Stimulated activated naive CD4-positive, alpha-beta T cell treated with Interleukin-2 at 50 U/mL for 16 hours (primary cell): ENCODE measurements at regions not wholly inside any gene's neighbourhood (a gene's known extent, or its start where the extent isn't known, plus 50 kb on each side); places are given as distances from the start of the nearest gene placed in this dataset.
"Not testable (repeated sequence)": the region's sequence is repeated elsewhere in the genome, so short reads cannot be mapped to it uniquely, and the experiment has no call there.

Experiments used
- DNase-seq: peaks from one replicate; lab custom pipeline; 2025; lab: John Stamatoyannopoulos, UW

DNA sequence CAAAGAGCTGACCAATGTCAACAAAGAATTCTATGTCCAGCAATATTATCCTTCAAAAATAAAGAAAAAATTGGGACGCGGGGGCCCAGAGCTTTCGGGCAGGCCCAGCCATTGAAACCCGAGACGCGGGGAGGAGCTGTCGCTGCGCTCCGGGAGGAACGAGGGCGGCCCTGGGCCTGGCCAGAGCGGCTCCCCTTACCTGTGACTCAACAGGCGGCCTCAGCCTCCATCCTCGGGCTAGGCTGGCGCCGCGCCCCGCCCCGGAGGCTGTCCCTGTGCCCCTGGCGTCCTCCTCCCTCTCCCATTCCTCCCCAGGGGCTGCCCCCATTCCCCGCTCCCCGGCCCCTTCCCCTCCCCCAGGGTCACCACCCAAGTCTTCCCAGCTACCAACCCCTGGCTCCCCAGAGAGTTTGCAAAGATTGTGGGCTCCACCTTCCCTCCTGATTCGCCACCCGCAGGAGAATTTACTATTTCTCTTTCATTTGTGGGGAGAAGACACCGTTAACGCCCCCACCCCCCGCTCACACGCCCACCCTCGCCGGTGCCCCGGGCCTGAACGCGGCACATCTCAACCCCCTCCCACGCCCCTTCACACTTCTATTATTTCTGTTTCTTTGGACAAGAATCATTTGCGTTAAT, 127.9 kb downstream of the ARRDC4 start:
- DNase-seq, result not testable (repeated sequence)

DNA sequence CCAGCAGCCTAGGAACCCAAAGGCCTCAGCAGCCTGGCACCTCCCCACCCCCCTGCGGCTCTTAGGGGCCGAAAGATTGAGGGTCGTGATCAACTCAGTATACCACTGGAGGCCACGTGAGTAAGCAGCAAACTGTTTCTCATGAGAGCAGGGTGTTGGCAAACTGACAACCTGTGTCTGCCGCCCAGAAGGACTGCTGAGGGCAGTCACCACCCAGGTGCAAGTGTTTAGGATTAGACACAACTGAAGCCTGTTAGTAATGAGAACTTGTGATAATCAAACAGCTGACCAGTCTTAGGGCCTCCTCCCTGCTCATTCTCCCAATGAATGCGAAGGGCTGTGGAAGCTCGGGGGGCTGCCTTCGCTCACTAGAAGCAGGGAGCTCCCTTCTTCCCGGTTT, 128.8 kb downstream of the ARRDC4 start:
- not testable (repeated sequence) for DNase-seq

DNA sequence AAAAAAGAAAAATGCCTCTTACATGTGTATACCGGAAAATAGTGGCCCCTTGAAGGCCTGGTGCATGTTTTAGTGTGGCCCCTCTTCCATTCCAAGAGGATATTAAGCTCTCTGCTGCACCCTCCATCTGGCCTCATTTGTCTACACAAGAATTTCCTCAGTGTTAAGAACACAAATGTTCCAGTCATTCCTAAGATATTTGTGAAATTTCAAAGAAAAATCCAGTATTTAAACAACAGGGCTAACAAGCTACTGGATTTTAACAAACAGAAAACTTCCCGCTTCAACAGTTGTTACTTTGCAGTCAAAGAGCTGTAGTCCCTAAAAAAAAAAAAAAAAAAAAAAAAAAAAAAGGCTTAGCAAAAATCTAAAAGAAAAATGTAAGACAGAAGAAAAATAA, 137.5 kb downstream of the ARRDC4 start:
- DNase-seq, result not testable (repeated sequence)

DNA sequence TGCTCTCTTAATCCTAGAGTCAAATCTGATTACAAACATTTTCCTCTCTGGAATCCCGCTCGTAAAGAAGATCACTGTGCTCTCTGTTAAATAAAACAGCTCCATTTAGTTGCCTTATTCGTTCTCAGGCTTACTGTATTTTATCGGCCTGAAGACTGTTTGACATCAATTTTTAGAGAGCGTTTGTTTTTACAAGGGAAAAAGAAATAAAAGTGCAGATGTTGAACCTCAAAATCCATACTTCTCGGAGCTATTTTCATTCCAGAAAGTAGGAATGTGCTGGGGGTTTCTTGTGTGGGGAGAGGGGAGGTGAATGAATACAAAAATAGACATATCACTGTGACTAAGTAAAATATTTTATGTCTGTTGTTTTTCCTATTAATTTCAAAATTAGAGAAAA, 140.1 kb downstream of the ARRDC4 start:
- DNase-seq, result not testable (repeated sequence)

DNA sequence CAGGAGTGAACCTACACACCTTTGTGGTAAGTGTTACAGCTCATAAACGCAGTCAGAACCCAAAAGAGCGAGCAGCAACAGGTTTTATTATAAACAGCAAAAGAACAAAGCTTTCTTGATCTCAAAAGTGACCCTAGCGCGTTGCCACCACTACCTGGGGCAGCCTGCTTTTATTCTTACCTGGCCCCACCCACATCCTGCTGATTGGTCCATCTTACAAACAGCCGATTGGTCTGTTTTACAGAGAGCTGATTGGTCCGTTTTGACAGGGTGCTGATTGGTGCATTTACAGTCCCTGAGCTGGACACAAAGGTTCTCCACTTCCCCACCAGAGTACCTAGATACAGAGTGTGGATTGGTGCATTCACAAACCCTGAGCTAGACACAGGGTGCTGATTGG, 143.1 kb downstream of the ARRDC4 start:
- no peak for DNase-seq

DNA sequence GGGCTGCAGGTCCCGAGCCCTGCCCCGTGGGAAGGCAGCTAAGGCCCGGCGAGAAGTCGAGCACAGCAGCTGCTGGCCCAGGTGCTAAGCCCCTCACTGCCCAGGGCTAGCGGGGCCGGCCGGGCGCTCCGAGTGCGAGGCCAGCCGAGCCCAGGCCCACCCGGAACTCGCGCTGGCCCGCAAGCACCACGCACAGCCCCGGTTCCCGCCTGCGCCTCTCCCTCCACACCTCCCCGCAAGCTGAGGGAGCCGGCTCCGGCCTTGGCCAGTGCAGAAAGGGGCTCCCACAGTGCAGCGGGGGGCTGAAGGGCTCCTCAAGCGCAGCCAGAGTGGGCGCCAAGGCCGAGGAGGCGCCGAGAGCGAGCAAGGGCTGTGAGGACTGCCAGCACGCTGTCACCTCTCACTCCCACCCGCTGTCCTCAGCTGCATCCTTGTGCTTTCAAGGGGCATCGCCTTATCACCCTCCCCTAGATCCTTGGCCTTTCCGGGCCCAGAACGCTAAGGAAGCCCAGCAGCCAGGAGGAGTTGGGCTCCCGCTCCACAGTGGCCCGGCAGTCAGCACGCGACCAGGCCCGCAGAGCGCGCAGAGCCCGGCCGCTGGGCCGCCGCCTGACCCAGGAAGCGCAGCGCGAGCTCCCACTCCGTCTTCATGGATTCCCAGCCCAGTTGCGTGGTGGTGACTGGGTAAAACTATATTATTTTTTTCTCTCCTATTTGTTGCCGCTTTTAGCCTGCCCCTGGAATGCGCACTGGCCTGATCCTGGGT, 144.1 kb downstream of the ARRDC4 start:
- not testable (repeated sequence) for DNase-seq

DNA sequence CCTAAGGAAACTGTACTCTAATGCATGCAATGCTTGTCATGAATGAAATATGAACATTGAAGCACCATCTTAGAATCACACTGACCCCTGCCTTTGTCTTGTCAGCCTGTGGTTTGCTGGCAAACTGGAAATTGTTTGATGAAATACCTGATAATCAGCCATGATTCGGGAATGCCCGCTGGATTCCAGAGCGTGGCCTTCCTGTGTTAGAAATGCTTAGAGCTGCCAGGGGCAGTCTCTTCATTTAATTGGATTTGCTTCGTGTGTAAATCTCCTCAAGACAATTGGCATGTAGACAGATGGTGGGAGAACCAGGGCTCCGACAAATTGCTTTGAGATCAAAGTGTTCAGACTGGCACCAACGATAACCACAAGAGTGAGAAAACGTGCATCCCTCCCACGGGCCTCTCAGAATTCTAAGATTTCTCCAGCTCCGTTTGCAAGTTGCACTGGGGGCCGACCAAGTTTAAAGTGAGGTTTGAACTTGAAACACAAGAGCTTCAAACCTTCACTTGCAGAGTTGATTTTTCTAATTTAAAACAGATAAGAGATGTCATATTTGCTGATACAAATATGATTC, 146.2 kb downstream of the ARRDC4 start:
- not testable (repeated sequence) for DNase-seq

DNA sequence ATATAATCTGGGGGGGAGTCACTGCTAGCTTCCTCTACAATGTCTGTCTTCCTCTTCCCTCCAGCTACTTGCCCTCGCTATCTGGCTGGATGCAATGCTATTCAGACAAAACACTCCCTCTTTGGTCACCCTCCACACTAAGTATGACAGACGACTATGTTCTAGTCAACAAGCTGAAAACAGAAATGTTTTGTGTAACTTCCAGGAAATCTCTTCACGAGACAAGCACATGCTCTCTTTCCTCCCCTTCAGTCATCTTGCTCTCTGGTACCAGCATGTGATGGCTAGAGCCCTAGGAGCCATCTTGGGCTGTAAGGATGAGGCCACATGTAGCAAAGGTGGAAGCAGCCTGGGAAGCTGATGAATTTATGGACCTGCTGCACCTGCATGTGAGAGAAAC, 151.3 kb downstream of the ARRDC4 start:
- DNase-seq, result no peak

DNA sequence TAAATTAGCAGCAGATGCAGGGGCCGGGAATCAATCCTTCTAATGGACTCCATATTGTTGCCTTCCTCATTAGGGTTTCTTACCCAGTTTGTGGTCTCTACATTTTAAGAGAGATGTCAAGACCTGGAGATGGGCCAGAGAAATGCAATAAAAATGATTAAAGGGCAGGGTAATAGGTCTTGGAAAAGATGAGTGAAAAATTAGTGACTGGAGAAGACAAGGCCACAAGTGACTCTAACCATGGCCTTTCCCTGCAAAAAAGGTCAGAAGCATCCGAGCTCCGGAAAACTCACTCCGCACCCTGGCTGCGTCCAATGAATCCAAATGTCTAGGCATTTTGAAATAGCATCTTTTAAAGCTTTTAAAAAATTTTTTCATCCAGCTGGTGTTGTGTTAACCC, 152.8 kb downstream of the ARRDC4 start:
- no peak for DNase-seq

DNA sequence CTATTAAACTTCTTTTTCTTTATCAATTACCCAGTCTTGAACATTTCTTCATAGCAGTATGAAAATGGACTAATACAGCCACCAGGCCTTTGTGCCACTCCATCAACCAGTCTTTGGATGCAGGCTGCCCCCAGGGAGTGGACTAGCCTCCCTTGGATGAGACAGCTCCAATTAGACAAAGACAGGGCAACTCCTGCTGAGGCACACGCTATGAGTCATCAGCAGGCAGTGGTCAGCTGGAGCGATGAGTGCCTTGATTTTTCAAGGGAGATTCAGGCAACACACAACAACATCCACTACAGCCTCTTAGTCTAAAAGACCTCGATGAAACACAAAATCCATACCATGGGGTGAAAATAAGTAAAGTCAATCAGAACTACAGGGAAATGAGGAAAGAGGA, 160.1 kb downstream of the ARRDC4 start:
- DNase-seq, result no peak

DNA sequence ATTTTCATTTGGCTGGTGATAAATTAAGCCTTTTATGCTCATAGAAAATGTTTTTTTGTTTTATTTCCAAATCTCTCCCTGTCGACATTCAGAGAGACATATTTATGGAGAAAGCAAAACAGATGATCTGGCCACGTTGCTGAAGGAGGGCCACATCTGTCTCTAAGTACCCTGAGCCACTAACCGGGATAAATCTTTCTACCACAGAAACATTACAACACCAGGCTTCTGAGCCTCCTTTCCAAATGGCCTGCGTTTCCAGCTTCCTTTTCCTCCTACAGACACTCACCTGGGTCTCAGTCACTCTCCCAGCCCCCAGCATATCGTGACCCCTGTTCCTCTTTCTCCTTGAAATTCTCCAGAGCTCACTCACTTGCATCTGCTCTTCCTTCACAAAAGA, 161.0 kb downstream of the ARRDC4 start:
- no peak for DNase-seq

DNA sequence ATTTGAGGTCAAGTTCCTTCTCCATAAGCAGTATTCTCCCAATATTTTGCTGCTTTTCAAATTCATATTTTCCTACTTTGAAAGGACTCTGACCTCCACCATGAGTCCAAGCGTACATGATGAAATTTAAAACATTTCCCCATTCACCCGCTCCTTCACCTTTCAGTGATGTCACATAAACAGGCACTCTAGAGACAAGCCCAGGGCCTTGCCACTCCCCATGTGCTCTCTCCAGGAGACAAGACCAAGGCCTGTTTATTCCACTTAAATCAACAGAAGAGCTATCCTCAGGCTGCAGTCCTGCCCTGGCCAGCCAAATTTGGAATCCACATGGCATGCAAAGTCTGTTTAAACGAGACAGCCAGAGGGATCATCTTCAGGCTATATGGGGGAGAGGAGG, 161.5 kb downstream of the ARRDC4 start:
- no peak for DNase-seq

DNA sequence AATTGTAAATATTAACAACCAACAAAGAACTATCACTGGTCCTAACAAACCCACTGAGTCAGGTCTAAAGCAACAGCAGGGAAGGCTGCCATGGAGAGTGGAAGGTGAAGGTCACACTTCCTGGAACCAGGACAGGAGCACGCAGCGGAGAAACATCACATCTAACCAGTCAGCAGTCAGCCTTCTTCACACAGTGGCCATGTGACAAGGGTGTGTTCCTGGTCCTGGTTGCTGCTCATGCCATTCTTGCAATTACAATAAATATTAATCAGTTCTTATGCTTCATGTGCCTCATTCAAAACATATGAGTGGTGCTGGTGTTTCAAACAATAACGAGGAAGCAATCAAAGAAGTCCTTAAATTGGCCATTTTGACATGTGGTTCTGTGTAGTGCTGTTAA, 162.8 kb downstream of the ARRDC4 start:
- no peak for DNase-seq

DNA sequence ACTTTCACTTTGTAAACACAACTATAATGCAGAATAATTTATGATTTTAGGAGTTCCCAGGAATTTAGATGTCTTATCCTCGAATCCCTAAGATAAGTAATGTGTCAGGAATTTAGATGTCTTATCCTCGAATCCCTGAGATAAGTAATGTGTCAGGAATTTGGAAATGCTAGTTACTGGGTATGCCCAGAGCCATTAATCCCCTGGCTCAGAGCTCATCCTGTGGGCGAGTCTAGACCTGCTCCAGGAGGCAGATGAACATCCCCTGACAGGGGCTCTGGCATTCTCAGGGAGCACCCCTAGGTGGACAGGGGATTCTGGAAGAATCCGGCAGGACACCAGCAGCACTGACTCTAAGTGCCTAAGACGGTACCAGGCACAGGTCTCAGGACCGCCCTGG, 163.3 kb downstream of the ARRDC4 start:
- DNase-seq, result no peak

DNA sequence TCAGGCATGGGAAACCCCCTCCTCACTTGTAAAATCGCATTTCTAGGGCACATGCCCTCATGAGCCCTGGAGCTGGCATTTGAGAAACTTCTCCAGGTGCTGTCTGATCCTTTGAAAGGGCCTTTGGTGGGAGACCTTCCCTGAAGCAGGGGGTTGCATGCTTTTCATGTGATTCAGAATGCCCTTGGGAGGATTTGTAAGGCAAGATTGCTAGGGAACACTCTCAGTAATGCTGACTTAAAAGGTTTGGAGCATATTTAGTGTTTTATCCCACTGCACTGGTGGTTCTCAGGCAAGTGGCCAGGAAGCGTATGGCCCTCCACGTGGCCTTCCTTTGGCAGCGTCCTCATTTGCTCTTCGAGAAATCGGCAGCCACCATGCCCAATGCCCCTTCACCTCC, 164.1 kb downstream of the ARRDC4 start:
- DNase-seq, result no peak

DNA sequence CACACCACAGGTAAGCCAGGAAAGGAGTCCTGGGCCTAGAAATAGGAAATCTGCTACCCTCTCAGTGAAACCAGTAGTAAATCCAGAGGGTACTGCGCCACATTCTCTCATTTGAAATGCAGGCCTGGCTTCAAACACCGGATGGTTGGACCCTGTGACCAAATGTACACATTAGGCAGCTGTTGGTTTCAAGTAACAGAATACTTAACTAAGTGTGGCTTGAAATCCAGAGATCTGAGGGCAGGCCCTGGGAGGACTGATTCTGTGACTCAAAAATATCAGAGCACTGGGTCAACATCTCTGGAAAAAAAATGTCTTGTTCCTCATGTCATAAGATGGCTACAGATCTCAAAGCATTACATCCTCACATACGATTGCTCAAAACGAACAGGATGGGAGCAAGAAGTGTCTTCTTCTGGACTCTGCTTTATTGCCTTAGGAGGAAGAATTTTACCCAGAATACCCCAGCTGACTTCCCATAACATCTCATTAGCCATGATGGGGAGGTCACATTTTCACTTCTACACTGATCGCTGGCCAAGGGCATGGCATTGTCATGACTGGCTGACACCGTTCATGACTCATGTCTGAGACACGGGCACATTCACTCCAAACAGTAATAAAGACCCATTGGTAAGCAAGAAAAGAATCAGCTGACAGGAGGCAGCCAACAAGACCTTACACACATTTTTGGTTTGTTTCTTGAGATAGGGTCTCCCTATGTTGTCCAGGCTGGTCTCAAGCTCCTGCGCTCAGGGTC, 166.0 kb downstream of the ARRDC4 start:
- DNase-seq, result no peak

DNA sequence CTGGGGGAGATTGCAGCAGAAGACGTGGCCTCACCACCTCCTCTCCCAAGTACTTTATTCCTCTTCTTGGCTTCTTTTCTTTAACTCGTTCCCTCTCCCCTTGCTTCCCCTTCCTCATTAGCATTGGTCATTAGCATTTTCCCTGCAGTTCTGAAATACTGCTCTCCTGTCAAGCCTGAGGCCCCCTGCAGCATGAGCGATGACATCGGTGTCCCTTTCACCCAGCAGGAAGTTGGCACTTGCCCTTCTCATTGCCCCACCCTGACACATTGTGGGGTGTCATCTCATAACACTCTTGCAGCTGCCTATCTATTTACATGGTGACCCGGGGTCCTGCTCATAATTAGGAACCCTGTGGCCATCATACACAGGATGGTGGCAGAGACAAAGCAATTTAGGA, 167.1 kb downstream of the ARRDC4 start:
- no peak for DNase-seq

DNA sequence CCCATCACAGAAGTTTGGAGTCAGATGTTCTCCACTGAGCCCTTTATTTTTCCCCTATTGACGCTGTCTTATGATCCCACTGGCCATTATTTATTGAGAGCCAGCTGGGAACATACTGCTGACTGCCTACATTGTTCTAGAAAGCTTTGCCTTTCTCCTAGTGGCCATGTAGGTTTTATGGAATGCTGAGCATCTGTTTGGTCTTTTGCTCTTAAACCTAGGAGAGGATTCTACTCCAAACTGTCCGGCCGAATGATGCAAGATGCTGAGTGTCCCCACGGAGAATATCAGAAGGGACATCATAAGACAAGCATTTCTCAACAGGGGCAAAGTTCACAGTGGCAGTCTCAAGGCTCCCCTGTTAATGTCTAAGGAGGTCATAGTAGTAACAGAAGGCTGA, 171.4 kb downstream of the ARRDC4 start:
- no peak for DNase-seq

DNA sequence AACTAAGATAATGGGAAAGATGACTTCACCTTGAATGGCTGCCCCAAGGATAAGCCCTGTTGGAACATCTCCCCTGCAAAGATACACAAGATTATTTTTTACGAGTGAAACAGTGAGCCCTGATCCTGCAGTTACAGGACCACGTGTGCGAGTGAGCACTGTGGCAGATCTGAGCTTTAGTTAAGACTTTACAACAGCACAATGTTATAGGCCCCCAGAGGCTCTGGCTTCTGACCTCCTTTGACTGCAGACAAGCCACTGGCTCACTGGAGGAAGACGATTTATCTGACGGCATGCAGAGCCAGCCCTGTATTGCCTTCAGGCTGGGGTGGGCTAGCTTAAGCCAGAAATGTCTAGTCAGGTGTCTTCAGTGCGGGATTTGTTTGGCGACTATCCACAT, 174.4 kb downstream of the ARRDC4 start:
- no peak for DNase-seq

DNA sequence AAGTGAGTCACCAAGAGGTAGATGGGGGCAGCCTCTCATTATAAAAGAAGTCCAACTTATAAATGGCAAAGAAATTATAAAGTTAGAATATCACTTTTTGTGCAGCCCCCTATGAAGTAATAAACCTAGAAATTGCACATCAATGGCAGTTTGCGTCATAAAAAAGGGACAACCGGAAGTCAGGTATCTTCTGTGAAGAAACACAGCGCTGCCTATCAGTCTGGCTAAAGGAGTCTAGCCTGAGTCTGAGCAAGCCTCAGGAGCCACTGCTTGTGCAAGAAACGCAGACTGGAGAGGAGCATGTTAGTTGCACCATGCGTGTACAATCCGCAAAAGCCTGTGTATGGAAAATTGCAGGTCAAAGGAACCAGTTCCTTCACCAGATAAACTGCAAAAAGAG, 178.4 kb downstream of the ARRDC4 start:
- no peak for DNase-seq

DNA sequence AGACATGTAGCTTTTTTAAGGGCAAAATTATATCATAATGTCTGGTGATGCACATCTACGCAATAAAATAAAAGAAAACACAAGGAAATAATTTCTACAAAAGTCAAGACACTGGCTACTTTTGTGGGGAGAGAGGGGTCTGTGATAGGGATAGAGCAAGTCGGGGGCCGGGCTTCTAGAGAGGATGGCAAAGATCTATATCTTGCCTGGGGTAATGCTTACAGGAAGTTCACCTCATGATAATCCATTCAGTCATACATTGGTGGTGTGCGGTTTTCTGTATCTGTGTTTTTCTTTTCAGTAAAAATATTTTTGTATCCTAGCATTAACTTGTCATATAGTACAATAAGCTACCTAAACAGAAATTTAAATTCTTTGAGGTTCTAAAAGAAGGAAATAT, 178.8 kb downstream of the ARRDC4 start:
- no peak for DNase-seq

DNA sequence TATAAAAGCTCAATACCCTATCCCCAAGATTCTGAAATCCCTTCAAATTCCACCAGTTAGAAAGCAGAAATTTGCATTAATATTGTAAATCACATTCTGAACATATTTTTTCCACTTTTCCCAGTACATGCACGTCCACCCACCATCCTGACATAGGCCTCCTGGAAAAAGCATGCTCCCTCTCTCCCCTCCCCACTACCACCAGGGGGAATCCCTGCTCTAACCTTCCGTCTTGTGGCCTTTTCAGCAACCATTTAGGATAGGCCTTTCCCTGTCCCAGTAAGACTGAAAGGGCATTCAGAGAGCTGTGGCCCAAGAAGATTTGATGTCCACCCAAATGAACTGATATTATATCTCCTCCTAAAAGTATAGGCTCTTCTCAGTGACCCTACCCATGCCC, 182.1 kb downstream of the ARRDC4 start:
- no peak for DNase-seq

DNA sequence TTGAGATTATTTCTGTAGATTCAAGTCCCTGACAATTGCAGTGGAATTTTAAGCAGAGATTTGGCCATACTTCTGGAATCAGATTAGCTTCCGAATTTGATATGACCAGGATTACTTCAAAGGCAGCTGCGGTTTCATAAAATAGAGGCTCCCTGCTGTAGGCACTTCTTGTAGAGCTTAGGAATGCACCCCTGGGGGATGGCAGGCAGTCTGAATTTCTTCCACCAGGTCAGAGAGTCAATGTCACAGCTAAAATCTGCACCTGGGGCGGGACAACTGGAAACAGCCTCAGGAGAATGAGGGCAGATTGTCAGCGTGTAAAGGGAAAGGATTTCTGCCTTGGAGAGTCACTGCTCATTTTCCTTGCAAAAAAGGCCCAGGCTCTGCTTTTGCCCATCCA, 182.6 kb downstream of the ARRDC4 start:
- DNase-seq, result no peak
